Thoracic aorta (tissue), 2 donors: ENCODE measurements at regions not wholly inside any gene's neighbourhood (a gene's known extent, or its start where the extent isn't known, plus 50 kb on each side); places are given as distances from the start of the nearest gene placed in this dataset.

Experiments used
- ATAC-seq: fragments of 150-250 bp; one replicate; pipeline ENCODE4 v1.8.0; 2017; ENCODE audit warnings: low read depth; ENCODE audit not compliant: insufficient number of reproducible peaks, low FRiP score
- DNase-seq: peaks from one replicate; pipeline ENCODE4 v3.0.0-alpha.2; 2020; ENCODE audit warnings: low spot score
- H3K27ac ChIP-seq, 2 donors: fragments of 200-600 bp; sonication (generic); 1 replicate in 1 of 2; 2 replicates in 1 of 2; pipeline ENCODE4 v1.5.1; 2016; ENCODE audit warnings: mild to moderate bottlenecking in 2 of 2, moderate library complexity in 2 of 2
- H3K27me3 ChIP-seq: fragments of 200-600 bp; sonication (generic); replicated peaks from 2 replicates; pipeline ENCODE4 v1.6.0; 2016; ENCODE audit warnings: mild to moderate bottlenecking; ENCODE audit not compliant: insufficient read depth
- H3K36me3 ChIP-seq: fragments of 200-600 bp; sonication (generic); one replicate; pipeline ENCODE4 v1.5.1; 2016
- H3K4me1 ChIP-seq, 2 donors: fragments of 200-600 bp; sonication (generic); 1 replicate in 1 of 2; 2 replicates in 1 of 2; pipeline versions ENCODE4 v1.5.1 to v1.6.0; 2016; ENCODE audit warnings: low read depth in 2 of 2, mild to moderate bottlenecking in 1 of 2; ENCODE audit not compliant: control insufficient read depth in 1 of 2
- H3K4me3 ChIP-seq: fragments of 200-600 bp; sonication (generic); 2 replicates; pipeline ENCODE4 v1.5.1; 2016; ENCODE audit warnings: mild to moderate bottlenecking
- H3K9me3 ChIP-seq: fragments of 200-600 bp; sonication (generic); 2 replicates; pipeline ENCODE4 v1.5.1; 2016
- TF ChIP-seq, protein P1 (sequence below): fragments of 200-600 bp; sonication (generic); IDR thresholded peaks from one replicate; pipeline ENCODE4 v1.5.1; 2019; ENCODE audit warnings: antibody characterized with exemption

DNA sequence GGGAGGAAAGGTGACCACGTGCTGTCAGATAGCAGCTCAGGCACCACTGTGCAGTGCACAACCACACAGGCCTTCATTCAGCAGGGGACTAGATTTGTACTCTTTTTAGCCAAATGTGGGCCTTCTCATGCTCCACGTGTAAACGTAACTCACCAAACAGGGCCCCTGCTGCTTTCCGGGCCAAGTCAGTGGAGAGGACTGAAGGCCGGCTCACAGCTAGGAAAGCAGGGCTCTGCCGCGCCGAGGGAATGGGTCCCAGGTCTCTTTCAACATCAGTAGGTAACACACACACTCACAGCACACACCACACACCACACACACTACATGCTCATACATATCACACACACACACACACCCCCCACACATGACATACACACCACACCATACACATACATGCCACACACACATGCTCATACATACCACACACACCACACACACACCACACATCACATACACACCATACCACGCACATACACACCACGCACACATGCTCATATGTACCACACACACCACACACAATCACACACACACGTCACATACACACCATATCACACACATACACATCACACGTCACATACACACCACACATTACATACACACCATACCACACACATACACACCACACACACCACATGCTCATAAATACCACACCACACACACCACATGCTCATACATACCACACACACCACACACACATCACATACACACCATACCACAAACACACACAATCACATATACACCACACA is 124.0 kb upstream of the ERG start:
- peaks cover 14 to 64% of the 10 kb centered on the region in 2 donors for H3K4me1 ChIP-seq
- no peak for DNase-seq
- TF ChIP-seq, protein P1, sequence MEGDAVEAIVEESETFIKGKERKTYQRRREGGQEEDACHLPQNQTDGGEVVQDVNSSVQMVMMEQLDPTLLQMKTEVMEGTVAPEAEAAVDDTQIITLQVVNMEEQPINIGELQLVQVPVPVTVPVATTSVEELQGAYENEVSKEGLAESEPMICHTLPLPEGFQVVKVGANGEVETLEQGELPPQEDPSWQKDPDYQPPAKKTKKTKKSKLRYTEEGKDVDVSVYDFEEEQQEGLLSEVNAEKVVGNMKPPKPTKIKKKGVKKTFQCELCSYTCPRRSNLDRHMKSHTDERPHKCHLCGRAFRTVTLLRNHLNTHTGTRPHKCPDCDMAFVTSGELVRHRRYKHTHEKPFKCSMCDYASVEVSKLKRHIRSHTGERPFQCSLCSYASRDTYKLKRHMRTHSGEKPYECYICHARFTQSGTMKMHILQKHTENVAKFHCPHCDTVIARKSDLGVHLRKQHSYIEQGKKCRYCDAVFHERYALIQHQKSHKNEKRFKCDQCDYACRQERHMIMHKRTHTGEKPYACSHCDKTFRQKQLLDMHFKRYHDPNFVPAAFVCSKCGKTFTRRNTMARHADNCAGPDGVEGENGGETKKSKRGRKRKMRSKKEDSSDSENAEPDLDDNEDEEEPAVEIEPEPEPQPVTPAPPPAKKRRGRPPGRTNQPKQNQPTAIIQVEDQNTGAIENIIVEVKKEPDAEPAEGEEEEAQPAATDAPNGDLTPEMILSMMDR: no peak
- H3K4me3 ChIP-seq: no peak overlapping the region
- H3K27ac ChIP-seq: no peak overlapping the region
- no peaks in the 10 kb centered on the region for H3K9me3 ChIP-seq
- no peaks in the 10 kb centered on the region for H3K27me3 ChIP-seq
- no peak for ATAC-seq
- no peaks in the 10 kb centered on the region for H3K36me3 ChIP-seq

DNA sequence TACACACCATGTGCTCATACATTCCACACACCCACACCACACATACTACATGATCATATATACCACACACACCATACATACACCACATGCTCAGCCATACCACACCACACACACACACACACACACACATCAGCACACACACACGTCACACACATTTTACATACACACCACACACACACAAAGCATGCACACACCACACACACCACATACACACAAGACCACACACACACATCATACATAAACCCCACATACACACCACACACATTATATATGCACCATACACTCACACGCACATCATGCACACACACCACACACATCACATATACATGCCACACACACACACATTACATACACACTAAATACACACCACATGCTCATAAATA is 124.5 kb upstream of the ERG start:
- no peaks in the 10 kb centered on the region for H3K9me3 ChIP-seq
- peaks cover 14 to 70% of the 10 kb centered on the region in 2 donors for H3K4me1 ChIP-seq
- DNase-seq: no peak
- TF ChIP-seq, protein P1: no peak
- no peaks in the 10 kb centered on the region for H3K36me3 ChIP-seq
- no peaks in the 10 kb centered on the region for H3K27me3 ChIP-seq
- ATAC-seq: no peak
- H3K4me3 ChIP-seq: no peak overlapping the region
- H3K27ac ChIP-seq: no peak overlapping the region

DNA sequence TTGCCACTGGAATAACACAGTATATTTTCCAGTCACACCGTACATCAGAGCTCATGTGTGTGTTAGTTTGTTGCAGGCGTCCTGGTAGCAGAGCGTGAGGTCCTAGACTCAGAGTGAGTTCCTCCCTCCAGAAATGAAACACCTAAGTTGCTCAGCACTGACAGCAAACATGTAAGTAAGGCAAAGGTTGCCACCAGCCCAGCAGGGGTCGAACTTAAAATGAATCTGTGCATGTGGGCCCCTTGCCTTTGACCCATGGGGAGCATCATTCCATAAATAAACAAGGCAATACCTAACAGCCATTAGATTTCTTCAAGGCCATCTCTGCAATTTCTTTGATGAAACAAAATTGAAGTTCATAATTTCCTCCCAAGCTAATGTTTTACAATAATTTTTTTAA is 125.3 kb upstream of the ERG start:
- Histone ChIP-seq H3K36me3 (no peaks in the 10 kb centered on the region), H3K9me3 (no peaks in the 10 kb centered on the region), H3K27me3 (no peaks in the 10 kb centered on the region), H3K4me3 (no peak overlapping the region), H3K4me1 (peaks cover 18 to 75% of the 10 kb centered on the region in 2 donors), H3K27ac (no peak overlapping the region)
- DNase-seq (no peak), ATAC-seq (no peak)
- TF ChIP-seq, protein P1: no peak

DNA sequence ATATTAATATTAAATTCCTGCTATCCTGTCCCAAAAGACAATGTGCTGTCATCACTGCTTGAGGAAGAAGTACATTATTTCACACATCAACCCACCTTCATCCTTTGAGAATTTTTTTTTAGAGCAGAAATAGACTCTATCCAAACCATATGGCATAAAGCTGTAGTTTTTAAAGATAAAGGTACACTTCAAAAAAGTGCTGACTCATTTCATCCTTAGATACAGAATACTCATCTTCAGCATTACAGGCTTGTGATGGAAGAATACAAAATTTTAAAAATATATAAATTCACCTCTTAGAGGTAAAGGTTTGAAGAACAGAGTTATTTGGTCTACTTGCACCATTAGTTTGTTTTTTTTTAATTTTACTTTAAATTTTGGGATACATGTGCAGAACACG is 126.7 kb upstream of the ERG start:
- Histone ChIP-seq H3K27me3 (no peaks in the 10 kb centered on the region), H3K4me1 (peaks cover 16 to 69% of the 10 kb centered on the region in 2 donors), H3K36me3 (no peaks in the 10 kb centered on the region), H3K4me3 (no peak overlapping the region), H3K9me3 (no peaks in the 10 kb centered on the region), H3K27ac (no peak overlapping the region)
- DNase-seq (no peak), ATAC-seq (no peak)
- TF ChIP-seq, protein P1: no peak

DNA sequence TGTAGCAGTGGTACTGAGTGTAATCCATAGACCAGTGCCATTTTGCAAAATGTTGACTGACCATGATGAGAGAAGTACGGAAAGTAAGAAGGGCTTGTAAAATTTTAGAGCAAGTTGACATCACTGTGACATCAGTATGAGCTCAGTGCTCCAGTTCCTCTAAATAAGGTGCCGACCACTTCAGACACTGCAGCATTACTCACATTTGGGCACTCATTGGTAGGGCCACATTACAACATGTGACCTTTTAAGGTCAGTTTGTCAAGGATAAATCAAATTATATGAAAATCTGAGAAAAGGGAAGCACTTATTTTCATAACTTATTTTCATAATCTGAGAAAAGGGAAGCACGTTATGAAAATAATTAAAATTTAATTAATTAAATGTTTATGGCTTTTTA is 128.0 kb upstream of the ERG start:
- no peaks in the 10 kb centered on the region for H3K27me3 ChIP-seq
- no peaks in the 10 kb centered on the region for H3K9me3 ChIP-seq
- H3K27ac ChIP-seq: no peak overlapping the region
- peaks cover 8 to 68% of the 10 kb centered on the region in 2 donors for H3K4me1 ChIP-seq
- H3K36me3 ChIP-seq: no peaks in the 10 kb centered on the region
- TF ChIP-seq, protein P1: no peak
- no peak overlapping the region for H3K4me3 ChIP-seq
- DNase-seq (no peak), ATAC-seq (no peak)
